PC-3 (cell line): ENCODE measurements at regions not wholly inside any gene's neighbourhood (a gene's known extent, or its start where the extent isn't known, plus 50 kb on each side); places are given as distances from the start of the nearest gene placed in this dataset.

Source experiments
- CTCF ChIP-seq: fragments of 300-600 bp; sonication (generic); conservative IDR thresholded peaks from 2 replicates; pipeline ENCODE4 v1.5.1; 2017; ENCODE audit warnings: antibody characterized with exemption, low read depth, mild to moderate bottlenecking, low read length
- EZH2 ChIP-seq: fragments of 300-600 bp; sonication (generic); IDR thresholded peaks from one replicate; pipeline ENCODE4 v1.6.1; 2017; ENCODE audit warnings: antibody characterized with exemption, mild to moderate bottlenecking, low read length; ENCODE audit not compliant: unreplicated experiment
- EZH2phosphoT487 ChIP-seq: fragments of 300-600 bp; sonication (generic); IDR thresholded peaks from 2 replicates; pipeline ENCODE4 v1.6.1; 2018; ENCODE audit warnings: mild to moderate bottlenecking, antibody characterized with exemption, low read length, borderline replicate concordance

GRCh38 chr1:187281085-187281484, 452.3 kb downstream of the PLA2G4A start:
- no peak for TF ChIP-seq CTCF
- TF ChIP-seq EZH2phosphoT487, result no peak
- no peak for TF ChIP-seq EZH2
